ENCODE measurements at regions not wholly inside any gene's neighbourhood (a gene's known extent, or its start where the extent isn't known, plus 50 kb on each side); places are given as distances from the start of the nearest gene placed in this dataset.

- TF ChIP-seq CTCF (conservative IDR thresholded peaks at IDR 0.05; ENCODE audit: low read length), result no peak
- TF ChIP-seq EZH2phosphoT487 (IDR thresholded peaks at IDR 0.05; ENCODE audit: borderline replicate concordance), result no peak
- Histone ChIP-seq H3K4me1 (ENCODE audit: insufficient read depth, low read length, poor library complexity, severe bottlenecking) (no peaks in the 10 kb centered on the region), H3K4me3 (ENCODE audit: low read length, poor library complexity, severe bottlenecking) (no peak overlapping the region), H3K9me3 (ENCODE audit: insufficient read depth, low read depth, low read length) (no peaks in the 10 kb centered on the region), H3K9me2 (replicated peaks; ENCODE audit: low read depth, low read length) (no peaks in the 10 kb centered on the region), H3K4me2 (ENCODE audit: low read depth, low read length, poor library complexity, severe bottlenecking) (no peak overlapping the region), H3K27me3 (ENCODE audit: insufficient read depth, low read length, poor library complexity, severe bottlenecking) (no peaks in the 10 kb centered on the region), H3K79me2 (ENCODE audit: insufficient read depth, low read length) (no peaks in the 10 kb centered on the region), H3K9ac (ENCODE audit: low read depth, low read length, poor library complexity, severe bottlenecking) (no peak overlapping the region), H3F3A (ENCODE audit: low read depth) (no peaks in the 10 kb centered on the region), H2AFZ (ENCODE audit: low read length) (no peak overlapping the region), H4K20me1 (ENCODE audit: insufficient read depth, low read length, poor library complexity, severe bottlenecking) (no peaks in the 10 kb centered on the region), H3K36me3 (ENCODE audit: insufficient read depth, low read length) (no peaks in the 10 kb centered on the region)
Measured at GRCh38 chr15:54841701-54842305, 354.9 kb downstream of the RSL24D1 start.

GRCh38 chr15:54840621-54841398 lies 355.9 kb downstream of the RSL24D1 start:
- Histone ChIP-seq H3K4me2 (ENCODE audit: low read depth, low read length, poor library complexity, severe bottlenecking) (no peak overlapping the region), H3K79me2 (ENCODE audit: insufficient read depth, low read length) (no peaks in the 10 kb centered on the region), H3K9ac (ENCODE audit: low read depth, low read length, poor library complexity, severe bottlenecking) (no peak overlapping the region)

GRCh38 chr15:54839379-54839778 lies 357.4 kb downstream of the RSL24D1 start:
- Histone ChIP-seq H3F3A (ENCODE audit: low read depth) (no peaks in the 10 kb centered on the region), H3K36me3 (ENCODE audit: insufficient read depth, low read length) (no peaks in the 10 kb centered on the region), H3K4me2 (ENCODE audit: low read depth, low read length, poor library complexity, severe bottlenecking) (no peak overlapping the region), H3K4me3 (ENCODE audit: low read length, poor library complexity, severe bottlenecking) (no peak overlapping the region), H3K27me3 (ENCODE audit: insufficient read depth, low read length, poor library complexity, severe bottlenecking) (no peaks in the 10 kb centered on the region), H3K9ac (ENCODE audit: low read depth, low read length, poor library complexity, severe bottlenecking) (no peak overlapping the region), H3K9me2 (replicated peaks; ENCODE audit: low read depth, low read length) (no peaks in the 10 kb centered on the region), H4K20me1 (ENCODE audit: insufficient read depth, low read length, poor library complexity, severe bottlenecking) (no peaks in the 10 kb centered on the region), H2AFZ (ENCODE audit: low read length) (no peak overlapping the region), H3K4me1 (ENCODE audit: insufficient read depth, low read length, poor library complexity, severe bottlenecking) (no peaks in the 10 kb centered on the region), H3K79me2 (ENCODE audit: insufficient read depth, low read length) (no peaks in the 10 kb centered on the region), H3K9me3 (ENCODE audit: insufficient read depth, low read depth, low read length) (no peaks in the 10 kb centered on the region)
- TF ChIP-seq CTCF (conservative IDR thresholded peaks at IDR 0.05; ENCODE audit: low read length), result no peak
- TF ChIP-seq EZH2phosphoT487 (IDR thresholded peaks at IDR 0.05; ENCODE audit: borderline replicate concordance), result no peak

More at GRCh38 chr15:54840621-54841398, 355.9 kb downstream of the RSL24D1 start:
- Histone ChIP-seq H3F3A (ENCODE audit: low read depth) (no peaks in the 10 kb centered on the region), H3K27me3 (ENCODE audit: insufficient read depth, low read length, poor library complexity, severe bottlenecking) (no peaks in the 10 kb centered on the region), H3K36me3 (ENCODE audit: insufficient read depth, low read length) (no peaks in the 10 kb centered on the region), H4K20me1 (ENCODE audit: insufficient read depth, low read length, poor library complexity, severe bottlenecking) (no peaks in the 10 kb centered on the region), H3K4me3 (ENCODE audit: low read length, poor library complexity, severe bottlenecking) (no peak overlapping the region), H3K9me2 (replicated peaks; ENCODE audit: low read depth, low read length) (no peaks in the 10 kb centered on the region), H3K4me1 (ENCODE audit: insufficient read depth, low read length, poor library complexity, severe bottlenecking) (no peaks in the 10 kb centered on the region), H3K9me3 (ENCODE audit: insufficient read depth, low read depth, low read length) (no peaks in the 10 kb centered on the region), H2AFZ (ENCODE audit: low read length) (no peak overlapping the region)
- TF ChIP-seq EZH2phosphoT487 (IDR thresholded peaks at IDR 0.05; ENCODE audit: borderline replicate concordance) (no peak), CTCF (conservative IDR thresholded peaks at IDR 0.05; ENCODE audit: low read length) (peak; percentile 42)

All from Loucy (cell line).